Breast epithelium (tissue), 4 donors: ENCODE measurements at regions not wholly inside any gene's neighbourhood (a gene's known extent, or its start where the extent isn't known, plus 50 kb on each side); places are given as distances from the start of the nearest gene placed in this dataset.

Experiments
- DNase-seq, 2 donors: peaks; one replicate each; pipeline ENCODE4 v3.0.0-alpha.2; 2019; ENCODE audit warnings: low spot score in 2 of 2
- H3K27ac ChIP-seq, 2 donors: fragments of 200-600 bp; sonication (generic) in 1 of 2; one replicate each; pipeline ENCODE4 v1.5.1; 2016 to 2019; ENCODE audit warnings: mild to moderate bottlenecking in 1 of 2
- H3K27me3 ChIP-seq, 2 donors: fragments of 200-600 bp; sonication (generic) in 1 of 2; one replicate each; pipeline versions ENCODE4 v1.5.1 to v1.6.0; 2017 to 2019; ENCODE audit warnings: control low read depth in 1 of 2, mild to moderate bottlenecking in 1 of 2
- H3K36me3 ChIP-seq: fragments of 200-600 bp; one replicate; pipeline ENCODE4 v1.5.1; 2019
- H3K4me1 ChIP-seq, 2 donors: fragments of 200-600 bp; sonication (generic); one replicate each; pipeline ENCODE4 v1.5.1; 2016 to 2019; ENCODE audit warnings: control low read depth in 1 of 2
- H3K4me3 ChIP-seq, 3 donors: fragments of 200-600 bp; sonication (generic); 1 replicate in 2 of 3; 2 replicates in 1 of 3; pipeline ENCODE4 v1.5.1; 2016 to 2019; ENCODE audit warnings: mild to moderate bottlenecking in 3 of 3, moderate library complexity in 2 of 3
- H3K9me3 ChIP-seq, 2 donors: fragments of 200-600 bp; sonication (generic) in 1 of 2; one replicate each; pipeline ENCODE4 v1.5.1; 2016 to 2019; ENCODE audit warnings: control low read depth in 1 of 2
- POLR2A ChIP-seq: fragments of 450-650 bp; IDR thresholded peaks from one replicate; pipeline ENCODE4 v1.6.1; 2016; ENCODE audit warnings: antibody characterized with exemption, mild to moderate bottlenecking, moderate library complexity
- POLR2AphosphoS5 ChIP-seq, 3 donors: sonication (generic); formaldehyde crosslinking; IDR thresholded peaks; one replicate each; pipeline ENCODE4 v1.6.1; 2017; ENCODE audit warnings: antibody characterized with exemption in 3 of 3
- intact Hi-C: fragments of 100-400 bp; cut with DNase I; formaldehyde crosslinking; loops from one replicate; pipeline ENCODE4 v1.15.1; 2023; ENCODE audit warnings: low total_unique reads
- TF ChIP-seq, protein P1 (sequence below), 3 donors: fragments of 450-650 bp; IDR thresholded peaks; one replicate each; pipeline ENCODE4 v1.5.1; 2016 to 2017; ENCODE audit warnings: antibody characterized with exemption in 3 of 3, mild to moderate bottlenecking in 3 of 3, moderate library complexity in 3 of 3

DNA sequence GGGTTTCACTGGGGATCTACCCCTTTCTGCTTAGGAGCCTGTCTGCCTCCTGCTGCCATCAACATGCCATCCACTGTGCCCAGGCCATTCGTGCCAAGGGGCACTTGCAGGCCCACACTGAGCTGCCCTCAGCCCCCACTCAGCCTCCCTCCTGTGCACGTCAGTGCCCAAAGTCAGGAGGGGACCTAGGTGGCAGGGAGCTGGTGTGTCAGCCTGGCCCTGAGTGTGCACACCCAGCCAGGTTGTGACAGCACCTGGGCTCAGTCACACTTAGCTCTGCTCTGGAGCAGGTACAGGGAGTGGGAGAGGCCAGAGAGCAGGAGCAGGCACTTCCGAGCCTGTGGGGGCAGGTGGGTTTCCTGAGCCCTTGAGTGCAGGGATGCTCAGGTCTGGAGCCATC is 63.6 kb upstream of the SYNCRIP start:
- Histone ChIP-seq H3K27me3 (no peaks in the 10 kb centered on the region), H3K4me3 (no peak overlapping the region), H3K27ac (no peak overlapping the region), H3K9me3 (peaks cover 0 to 7% of the 10 kb centered on the region in 2 donors), H3K4me1 (no peaks in the 10 kb centered on the region), H3K36me3 (no peaks in the 10 kb centered on the region)
- intact Hi-C loops = no loop called here
- TF ChIP-seq POLR2AphosphoS5 (IDR thresholded peaks at IDR 0.05) = no peak
- TF ChIP-seq, protein P1, sequence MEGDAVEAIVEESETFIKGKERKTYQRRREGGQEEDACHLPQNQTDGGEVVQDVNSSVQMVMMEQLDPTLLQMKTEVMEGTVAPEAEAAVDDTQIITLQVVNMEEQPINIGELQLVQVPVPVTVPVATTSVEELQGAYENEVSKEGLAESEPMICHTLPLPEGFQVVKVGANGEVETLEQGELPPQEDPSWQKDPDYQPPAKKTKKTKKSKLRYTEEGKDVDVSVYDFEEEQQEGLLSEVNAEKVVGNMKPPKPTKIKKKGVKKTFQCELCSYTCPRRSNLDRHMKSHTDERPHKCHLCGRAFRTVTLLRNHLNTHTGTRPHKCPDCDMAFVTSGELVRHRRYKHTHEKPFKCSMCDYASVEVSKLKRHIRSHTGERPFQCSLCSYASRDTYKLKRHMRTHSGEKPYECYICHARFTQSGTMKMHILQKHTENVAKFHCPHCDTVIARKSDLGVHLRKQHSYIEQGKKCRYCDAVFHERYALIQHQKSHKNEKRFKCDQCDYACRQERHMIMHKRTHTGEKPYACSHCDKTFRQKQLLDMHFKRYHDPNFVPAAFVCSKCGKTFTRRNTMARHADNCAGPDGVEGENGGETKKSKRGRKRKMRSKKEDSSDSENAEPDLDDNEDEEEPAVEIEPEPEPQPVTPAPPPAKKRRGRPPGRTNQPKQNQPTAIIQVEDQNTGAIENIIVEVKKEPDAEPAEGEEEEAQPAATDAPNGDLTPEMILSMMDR (IDR thresholded peaks at IDR 0.05) = no peak
- no peak for TF ChIP-seq POLR2A
- no peak for DNase-seq

DNA sequence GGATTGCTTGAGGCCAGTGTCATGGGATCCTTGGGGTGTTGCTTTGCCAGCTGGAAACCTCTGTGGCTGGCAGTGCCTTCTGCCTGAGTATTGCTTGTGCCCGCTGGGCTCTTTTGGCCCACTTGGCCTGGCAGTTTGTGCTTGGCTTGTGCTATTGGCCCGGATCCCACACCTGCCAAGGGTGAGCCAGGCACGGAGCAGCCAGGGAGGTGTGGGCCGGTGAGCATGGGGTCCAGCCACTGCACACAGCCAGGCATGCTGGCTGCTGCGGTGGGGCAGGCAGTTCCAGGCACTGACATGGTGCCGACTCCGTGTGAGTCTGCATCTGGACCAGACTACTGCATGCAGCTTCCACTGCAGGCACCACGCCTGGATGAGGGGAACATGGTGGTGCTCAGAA is 62.5 kb upstream of the SYNCRIP start:
- Histone ChIP-seq H3K27me3 (no peaks in the 10 kb centered on the region), H3K36me3 (no peaks in the 10 kb centered on the region), H3K27ac (no peak overlapping the region), H3K4me1 (no peaks in the 10 kb centered on the region), H3K4me3 (no peak overlapping the region), H3K9me3 (peaks cover 0 to 5% of the 10 kb centered on the region in 2 donors)
- DNase-seq = no peak
- intact Hi-C loops = no loop called here
- no peak for TF ChIP-seq POLR2AphosphoS5 (IDR thresholded peaks at IDR 0.05)
- TF ChIP-seq, protein P1 (IDR thresholded peaks at IDR 0.05) = no peak
- no peak for TF ChIP-seq POLR2A

DNA sequence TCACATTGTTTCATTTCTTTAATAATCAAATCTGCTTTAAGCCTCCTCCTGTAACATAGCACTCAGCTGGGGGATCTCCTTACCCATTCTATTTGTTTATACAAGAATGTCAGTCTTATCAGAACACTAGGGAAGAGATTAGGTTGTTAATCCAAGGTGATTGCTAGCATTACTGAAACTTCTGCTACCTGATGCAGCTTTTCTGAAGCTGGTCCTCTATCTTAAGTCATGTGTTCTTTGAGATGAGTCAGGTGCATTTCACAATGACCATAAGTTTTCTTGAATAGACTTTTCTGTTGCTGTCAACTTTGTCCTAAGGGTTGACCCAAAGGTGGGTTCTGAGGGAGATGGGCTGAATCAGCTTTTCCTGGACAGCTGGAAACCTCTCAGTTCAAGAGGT is 60.7 kb upstream of the SYNCRIP start:
- TF ChIP-seq POLR2AphosphoS5 (IDR thresholded peaks at IDR 0.05) (no peak), POLR2A (no peak)
- TF ChIP-seq, protein P1 (IDR thresholded peaks at IDR 0.05) = no peak
- intact Hi-C loops = no loop called here
- Histone ChIP-seq H3K27ac (no peak overlapping the region), H3K4me1 (no peaks in the 10 kb centered on the region), H3K27me3 (no peaks in the 10 kb centered on the region), H3K36me3 (no peaks in the 10 kb centered on the region), H3K4me3 (no peak overlapping the region), H3K9me3 (no peaks in the 10 kb centered on the region)
- DNase-seq = no peak
